Hepatic stellate cell (primary cell): ENCODE measurements at regions not wholly inside any gene's neighbourhood (a gene's known extent, or its start where the extent isn't known, plus 50 kb on each side); places are given as distances from the start of the nearest gene placed in this dataset.
A peak's percentile ranks its signal among the peaks of the same experiment; 100 is the strongest.

ENCODE experiments used
- DNase-seq: peaks from one replicate; pipeline ENCODE4 v3.0.0; 2011; ENCODE audit warnings: low spot score

GRCh38 chr4:42330002-42330592 is 67.2 kb upstream of the SHISA3 start:
- DNase-seq: no peak

- no peak for DNase-seq
These were observed 66.2 kb upstream of the SHISA3 start for GRCh38 chr4:42331040-42331439.

DNA sequence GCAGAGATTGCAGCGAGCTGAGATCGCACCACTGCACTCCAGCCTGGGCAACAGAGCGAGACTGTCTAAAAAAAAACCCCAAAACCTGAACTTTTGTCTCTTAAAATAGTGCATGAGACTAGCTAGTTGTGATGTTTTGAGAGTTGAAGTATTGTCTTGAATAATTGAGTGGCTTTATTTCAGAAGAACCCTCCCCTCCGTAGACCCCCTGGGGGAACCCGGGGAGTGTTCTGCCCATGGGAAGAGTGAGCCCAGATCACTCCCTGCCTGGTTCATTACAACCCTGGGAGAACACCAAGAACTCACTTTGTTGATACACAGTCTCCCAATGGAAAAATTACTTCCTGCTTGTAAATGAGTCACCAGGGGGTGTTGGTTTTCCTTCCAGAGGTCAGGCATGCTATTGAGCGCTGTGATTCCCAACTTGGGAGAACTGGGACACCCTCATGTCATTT is 65.3 kb upstream of the SHISA3 start:
- DNase-seq: peak; percentile 35

DNA sequence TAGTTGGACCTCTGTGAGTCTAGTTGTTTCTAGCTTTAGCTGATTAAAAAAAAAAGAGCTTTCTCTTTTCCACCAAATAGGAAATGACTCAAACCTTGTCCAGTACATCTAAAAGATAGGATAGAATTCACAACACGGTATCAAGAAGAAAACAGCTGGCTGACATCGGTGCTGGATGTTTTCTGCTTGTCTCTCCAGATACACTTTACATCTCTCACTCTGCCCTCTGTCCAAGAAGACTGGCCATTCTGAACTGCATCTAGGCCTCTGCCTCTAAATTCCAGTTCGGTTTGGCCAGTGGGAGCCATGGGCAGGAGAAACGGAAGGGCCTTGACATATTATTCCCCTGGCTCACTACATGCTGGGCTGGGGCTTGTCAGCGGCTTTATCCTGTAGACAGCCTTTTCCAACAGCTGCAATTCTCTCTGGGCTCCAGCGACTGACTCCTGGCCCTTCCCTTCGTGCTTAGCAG is 57.3 kb upstream of the SHISA3 start:
- peak; percentile 46 for DNase-seq

DNA sequence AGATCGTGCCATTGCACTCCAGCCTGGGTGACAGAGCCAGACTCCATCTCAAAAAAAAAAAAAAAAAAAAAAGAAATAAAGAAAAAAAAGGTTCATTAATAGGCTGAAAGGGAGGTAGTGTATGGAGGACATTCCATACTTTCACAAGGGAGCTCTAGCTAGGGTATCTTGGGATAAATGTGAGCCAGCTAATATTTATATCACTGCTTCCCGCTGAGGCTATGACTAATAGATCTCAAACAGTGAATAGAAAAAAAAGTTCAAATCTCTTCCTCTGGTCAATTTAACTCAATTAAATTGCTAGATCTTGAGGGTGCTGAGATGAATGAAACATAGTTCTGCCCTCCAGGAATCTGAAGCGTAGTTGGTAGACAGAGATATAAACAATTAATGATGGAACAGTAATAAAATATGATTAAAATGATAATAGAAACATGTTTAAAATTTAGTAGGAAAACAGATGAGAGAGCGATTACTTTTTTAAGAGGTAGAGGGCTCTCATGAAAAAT is 55.7 kb upstream of the SHISA3 start:
- peak; percentile 21 for DNase-seq

DNA sequence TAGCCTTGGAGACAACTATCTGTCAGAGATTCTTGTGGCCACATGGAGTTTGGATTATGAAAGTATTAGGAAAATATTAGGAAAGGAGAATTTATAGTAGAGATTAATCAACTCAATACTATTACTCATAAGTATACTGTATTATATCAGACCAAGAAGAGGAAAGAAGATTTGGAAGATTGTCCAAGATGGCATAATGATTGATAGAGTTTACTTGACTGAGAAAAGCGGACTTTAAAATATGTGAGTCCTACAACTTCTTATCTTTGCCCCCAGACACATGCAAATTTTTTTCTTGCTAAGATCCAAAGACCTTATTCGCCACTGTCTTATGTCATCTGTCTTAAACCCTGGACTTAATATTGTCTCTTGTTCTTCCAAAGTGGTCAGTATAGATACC is 54.8 kb upstream of the SHISA3 start:
- DNase-seq: no peak

DNA sequence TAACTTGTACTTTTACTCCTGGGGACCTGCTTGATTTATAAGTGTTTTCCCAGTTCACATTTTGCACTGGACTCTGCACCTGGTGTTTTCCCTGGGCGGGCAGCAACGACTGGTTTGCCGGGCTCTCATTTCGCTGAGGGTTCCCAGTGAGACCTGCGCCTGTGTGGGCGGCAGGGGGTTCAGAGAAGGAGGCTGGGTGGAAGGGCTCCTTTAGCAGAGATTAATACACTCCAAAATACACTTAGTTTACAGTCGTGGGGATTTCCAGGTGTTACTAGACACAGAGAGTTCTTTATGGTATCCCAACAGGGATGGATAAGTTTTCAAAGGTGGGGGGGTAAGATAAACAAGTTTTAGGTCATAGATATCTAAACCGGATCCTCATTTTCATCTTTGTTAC is 53.0 kb upstream of the SHISA3 start:
- DNase-seq: no peak

DNA sequence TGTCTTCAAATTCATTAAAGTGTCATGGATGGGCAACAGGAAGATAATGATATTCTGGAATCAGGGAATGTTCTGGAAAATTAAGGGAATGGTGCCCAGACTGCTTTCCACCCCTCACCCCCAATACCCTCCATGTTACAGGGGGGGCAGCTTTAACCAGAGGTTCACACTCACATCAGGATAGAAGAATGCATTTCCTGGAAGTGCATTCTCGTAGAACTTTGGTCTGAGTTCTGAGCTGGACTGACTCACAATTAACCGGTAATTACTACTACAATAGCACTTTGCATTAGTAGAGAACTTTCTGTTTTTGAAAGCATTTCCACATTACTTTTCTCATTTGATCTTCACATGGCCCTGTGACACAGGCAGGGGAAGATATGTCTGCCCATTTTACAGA is 52.5 kb upstream of the SHISA3 start:
- DNase-seq: no peak

GRCh38 chr4:42345962-42346544 is 51.2 kb upstream of the SHISA3 start:
- no peak for DNase-seq

DNA sequence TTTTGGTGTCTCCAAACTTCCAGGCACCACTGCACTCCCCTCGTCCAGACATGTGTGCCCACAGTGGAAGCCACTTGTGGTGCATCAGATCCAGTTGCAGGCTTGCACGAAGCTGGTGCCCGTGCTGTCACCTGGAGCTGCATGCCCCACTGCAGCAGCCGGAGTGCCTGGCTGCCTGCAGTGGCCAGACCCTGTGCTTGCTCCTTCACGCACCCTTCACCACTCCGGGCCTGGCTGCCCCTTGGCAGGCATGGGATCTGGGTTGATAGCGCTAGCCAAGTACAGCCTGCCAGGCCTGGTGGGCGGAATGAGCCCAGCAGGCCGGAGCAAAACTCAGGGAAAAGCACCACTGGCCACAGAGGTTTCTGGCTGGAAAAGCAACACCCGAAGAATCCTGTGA is 50.2 kb upstream of the SHISA3 start:
- DNase-seq: no peak
